NT2/D1 (cell line): ENCODE measurements at regions not wholly inside any gene's neighbourhood (a gene's known extent, or its start where the extent isn't known, plus 50 kb on each side); places are given as distances from the start of the nearest gene placed in this dataset.

Source experiments
- SUZ12 ChIP-seq: IDR thresholded peaks from 2 replicates; pipeline ENCODE4 v1.6.1; 2011; ENCODE audit not compliant: insufficient read length, insufficient read depth; ENCODE audit errors: extremely low read depth
- YY1 ChIP-seq: IDR thresholded peaks from 2 replicates; pipeline ENCODE4 v1.6.1; 2011; ENCODE audit not compliant: insufficient read length, insufficient read depth
- ZNF274 ChIP-seq: IDR thresholded peaks from 2 replicates; pipeline ENCODE4 v1.6.1; 2011; ENCODE audit warnings: mild to moderate bottlenecking, low read depth, low read length

GRCh38 chr7:10685040-10685439 lies 288.6 kb upstream of the PHF14 start:
- TF ChIP-seq YY1 (no peak), ZNF274 (no peak), SUZ12 (no peak)
